Glomerular endothelial cell (primary cell): ENCODE measurements at regions not wholly inside any gene's neighbourhood (a gene's known extent, or its start where the extent isn't known, plus 50 kb on each side); places are given as distances from the start of the nearest gene placed in this dataset.
"Not testable (repeated sequence)": the region's sequence is repeated elsewhere in the genome, so short reads cannot be mapped to it uniquely, and the experiment has no call there.

Experiments used
- DNase-seq: peaks from one replicate; pipeline ENCODE4 v3.0.0-alpha.2; 2011; ENCODE audit warnings: low read depth, low spot score; ENCODE audit errors: extremely low read depth

DNA sequence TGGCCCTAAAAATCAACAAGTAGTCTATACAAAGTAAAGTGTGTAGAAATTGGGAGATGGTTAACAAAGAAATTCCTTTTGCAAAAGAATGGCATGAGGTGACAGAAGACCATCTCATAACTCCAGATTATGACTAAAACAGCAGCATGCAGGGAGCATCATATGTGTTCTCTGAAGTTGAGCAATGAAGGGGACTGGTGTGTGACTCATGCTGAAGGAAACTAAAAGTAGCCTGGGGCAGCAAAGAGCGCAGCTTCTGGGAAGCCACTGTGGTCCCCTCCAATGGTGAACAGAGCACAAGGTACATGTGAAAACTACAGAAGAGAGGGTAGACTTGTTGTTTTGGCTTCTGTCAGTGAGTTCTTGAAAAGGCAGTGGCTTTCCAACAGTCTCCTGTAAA is 133.4 kb downstream of the MACC1 start:
- DNase-seq, result no peak

DNA sequence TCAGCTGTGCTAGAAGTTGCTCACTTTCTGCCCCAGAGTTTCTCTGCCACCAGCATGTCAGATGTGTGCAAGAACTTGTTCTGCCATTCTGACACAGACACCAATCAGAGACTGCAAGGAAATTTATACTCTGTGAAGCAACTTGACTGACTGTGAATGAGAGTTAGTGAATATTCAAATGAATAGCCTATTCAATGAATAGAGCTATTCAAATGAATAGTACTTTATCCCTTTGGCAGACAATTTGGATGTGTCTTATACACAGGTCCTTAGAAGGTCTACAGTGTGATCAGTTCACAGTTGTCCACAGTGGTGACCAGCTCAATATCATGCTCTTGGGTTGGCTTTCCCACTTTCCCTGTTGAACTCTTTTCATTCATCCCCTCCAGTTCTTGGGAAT is 138.1 kb downstream of the MACC1 start:
- DNase-seq, result no peak

DNA sequence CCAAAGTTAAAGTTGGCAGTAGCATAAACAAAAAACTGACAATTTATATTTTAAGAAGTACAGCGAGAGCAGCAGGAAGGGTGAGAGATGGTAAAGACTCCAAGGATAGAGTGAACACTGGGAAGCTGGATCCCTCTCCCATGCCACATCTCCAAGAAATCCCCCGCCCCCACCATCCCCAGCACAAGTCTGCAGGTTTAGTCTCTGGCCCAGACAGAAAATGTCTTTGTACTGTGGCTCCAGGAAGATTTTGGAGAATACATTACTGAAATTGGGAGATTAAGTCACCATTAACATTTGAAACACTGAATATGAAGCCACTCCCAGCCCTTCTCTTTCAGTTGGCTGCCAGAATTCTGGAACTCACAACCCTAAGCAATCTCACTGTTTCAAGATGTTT is 140.3 kb downstream of the MACC1 start:
- DNase-seq, result no peak

DNA sequence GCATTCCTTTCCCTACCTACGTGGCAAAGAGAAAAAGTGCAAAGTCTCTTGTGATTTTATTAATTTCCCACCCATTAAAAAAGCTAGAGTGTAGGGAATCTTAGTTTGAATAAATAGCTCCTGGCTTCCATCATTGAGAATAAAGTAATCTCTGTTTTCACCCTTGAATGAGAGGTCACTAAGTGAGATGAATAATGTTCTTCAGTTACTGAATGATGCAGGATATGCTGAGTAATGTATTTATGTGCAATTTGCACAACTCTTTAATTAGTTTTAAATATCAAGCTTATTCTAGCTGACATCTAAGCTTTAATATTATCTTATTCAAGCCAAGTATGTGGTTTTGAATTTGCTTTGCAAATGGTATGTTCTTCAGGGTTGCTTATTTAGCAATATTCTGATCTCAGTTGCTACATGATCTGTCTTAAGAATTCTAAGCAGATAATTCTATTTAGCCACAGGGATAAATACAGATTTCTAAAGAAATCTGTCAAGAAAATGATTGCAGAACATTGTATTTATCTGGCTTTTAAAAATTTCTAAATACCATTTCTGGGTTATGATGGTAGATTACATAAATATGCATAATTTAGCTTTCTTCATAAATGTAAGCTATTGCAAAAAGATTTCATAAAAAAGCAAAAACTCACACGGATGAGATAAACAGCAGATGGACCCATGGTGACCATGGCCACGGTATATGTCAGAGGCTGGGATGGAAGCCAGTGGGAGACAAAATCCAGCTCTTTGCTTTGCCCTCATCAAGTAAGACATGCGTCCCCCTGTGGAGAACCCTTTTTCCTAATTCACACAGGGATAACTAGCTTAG is 141.0 kb downstream of the MACC1 start:
- no peak for DNase-seq

DNA sequence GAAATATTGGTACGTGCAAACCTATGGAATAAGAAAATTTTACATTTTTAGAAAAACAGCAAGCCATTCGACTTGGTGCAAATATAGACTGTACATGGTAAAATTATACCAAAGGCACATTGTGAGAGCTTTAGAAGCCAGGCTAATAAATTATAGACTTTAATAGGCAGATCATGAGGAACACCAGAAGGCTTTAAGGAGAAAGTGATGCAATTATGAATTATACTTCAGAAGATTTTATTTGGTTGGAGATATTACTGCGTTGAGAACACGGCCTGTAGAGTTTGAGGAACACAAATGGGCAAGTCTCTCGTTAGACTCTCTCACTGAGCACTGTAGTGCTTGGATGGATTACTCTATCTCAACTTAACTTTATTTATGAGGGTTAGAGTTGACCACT is 141.7 kb downstream of the MACC1 start:
- DNase-seq, result no peak

DNA sequence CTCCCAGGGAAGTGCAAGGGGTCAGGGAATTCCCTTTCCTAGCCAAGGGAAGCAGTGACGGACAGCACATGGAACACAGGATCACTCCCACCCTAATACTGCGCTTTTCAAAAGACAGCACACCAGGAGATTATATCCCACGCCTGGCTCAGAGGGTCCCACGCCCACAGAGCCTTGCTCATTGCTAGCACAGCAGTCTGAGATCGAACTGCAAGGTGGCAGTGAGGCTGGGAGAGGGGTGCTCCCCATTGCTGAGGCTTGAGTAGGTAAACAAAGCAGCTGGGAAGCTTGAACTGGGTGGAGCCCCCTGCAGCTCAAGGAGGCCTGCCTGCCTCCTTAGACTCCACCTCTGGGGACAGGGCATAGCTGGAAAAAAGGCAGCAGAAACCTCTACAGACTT is 149.2 kb downstream of the MACC1 start:
- DNase-seq, result not testable (repeated sequence)

DNA sequence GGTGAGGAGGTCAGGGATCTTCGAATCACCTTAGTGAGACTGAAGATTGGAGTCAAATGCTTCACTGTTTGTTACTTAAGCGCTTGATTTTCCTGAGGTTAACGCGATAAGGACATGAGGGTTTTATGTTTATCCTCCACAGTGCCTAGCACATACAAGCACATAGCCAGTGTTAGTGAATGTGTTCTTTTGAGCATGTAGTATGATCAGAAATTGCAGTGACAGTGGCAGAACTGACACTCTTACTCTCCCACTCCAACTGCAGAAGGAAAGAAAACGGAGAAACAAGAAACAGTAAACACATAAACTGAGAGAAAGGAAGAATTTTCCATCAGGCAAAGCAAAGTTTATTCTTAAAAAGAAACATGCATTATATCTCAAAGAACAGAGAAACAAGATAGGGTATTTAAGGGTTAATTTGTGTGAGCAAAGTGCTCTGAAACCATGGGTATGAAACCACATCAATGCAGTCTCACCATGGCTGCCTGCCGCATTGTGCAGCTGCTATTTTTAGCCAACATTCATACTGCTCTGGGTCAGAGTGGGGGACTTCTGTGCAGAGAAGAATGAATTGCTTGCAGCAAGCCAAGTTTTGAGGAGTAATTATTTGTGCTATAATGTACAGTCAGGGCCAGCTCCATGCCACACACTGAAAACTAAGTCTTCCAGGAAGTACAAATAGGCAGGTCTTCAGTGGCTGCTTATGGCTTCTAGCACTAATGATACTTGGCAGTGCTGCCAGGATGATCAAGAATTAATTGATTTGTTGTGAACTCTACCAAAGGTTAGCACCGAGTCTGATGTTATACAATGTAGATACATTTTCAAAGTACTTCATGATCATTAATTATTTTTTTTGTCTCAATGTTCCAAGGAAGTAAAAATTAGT is 152.0 kb downstream of the MACC1 start:
- DNase-seq, result no peak

DNA sequence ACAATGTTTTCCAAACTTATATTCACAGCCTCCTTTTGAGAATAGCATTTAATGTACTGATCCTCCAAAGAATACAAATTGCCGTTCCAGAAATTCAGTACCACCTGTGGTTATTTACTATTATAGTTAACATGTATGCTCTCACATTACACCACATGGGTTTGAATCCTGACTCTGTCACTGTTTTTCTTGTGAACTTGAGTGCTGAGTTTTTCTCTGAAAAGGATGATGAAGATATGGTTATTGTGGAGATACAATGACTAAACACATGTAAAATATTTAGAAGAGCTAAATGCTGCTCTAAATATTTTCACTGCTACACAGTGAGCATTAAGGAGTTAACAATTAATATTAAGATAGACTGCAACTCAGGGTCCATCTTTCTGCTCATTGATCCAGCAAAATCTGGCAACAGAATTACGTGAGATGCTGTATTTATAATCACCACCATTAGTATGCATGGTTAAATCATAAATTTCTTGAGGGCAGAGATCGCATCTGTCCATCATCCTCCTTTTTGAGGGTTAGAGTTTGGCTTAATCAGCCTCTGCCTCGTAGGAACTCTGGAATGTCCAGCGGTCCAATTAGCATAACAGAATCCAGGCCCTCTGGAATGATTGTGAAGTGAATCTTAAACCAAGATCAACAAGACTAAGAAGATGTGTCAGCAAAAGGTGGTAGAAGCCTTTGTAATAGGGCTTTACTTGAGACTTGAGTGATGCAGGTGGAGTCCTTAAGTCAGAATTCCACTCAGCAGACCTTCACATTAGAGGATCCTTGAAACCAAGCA is 152.8 kb downstream of the MACC1 start:
- DNase-seq, result no peak

DNA sequence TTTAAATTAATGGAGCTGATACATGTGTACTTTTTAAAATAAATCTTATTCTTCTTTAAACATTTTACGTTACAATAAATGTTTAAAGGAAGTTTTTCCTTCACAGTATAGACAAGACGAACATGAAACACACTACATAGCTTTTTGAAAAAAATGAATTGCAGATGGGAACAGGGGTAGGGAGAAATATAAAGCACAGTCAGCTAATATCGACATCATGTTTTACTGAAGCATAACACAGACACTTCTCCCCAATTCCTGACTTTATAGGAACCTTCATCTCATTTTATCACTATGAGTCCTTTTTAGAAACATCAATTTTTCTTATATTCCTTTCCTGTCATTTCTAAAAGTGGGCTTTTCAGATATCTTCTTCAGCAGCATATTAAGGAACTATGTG is 153.5 kb downstream of the MACC1 start:
- DNase-seq, result no peak

DNA sequence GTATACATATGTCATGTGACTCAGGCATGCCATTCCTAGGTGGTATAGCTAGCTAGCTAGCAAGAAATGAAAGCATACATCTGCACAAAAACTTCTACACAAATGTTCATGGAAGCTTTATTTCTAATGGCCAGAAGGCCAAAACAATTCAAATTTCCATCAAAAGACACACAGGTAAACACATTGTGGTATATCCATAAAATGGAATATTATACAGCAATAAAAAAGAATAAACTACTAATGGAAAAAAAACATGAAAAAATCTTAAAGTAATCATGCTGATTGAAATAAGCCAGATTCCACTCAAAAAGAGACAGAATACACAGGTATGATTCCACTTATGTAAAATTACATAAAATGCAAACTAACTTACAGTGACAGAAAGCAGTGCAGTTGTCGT is 154.3 kb downstream of the MACC1 start:
- no peak for DNase-seq

DNA sequence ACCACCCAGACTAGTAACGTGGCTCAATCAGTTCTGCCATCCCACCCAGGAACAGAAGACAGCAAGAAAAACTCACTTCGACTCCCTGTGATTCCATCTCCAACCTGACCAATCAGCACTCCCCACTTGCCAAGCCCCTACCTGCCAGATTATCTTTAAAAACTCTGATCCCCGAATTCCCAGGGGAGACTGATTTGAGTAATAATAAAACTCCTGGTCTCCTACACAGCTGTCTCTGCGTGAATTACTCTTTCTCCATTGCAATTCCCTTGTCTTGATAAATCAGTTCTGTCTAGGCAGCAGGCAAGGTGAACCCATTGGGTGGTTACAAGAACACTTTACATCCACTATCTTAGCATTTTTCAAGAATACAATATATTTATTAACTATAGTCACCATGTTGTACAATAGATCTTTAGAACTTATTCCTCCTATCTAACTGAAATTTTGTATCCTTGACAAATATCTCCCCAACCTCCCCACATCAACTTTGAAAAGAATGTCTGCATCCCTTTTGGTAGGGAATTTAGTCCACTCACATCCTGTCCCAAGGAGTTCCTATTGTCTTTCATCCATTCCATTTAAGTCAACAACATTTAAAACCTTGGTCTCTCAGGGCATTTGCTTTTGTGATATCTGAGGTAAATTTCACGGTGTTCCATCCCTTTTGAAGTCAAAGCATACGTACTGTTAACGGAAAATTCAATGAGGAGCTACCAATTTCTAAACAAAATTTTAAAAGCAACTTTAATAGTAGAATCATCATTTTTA is 163.7 kb downstream of the MACC1 start:
- DNase-seq, result no peak

DNA sequence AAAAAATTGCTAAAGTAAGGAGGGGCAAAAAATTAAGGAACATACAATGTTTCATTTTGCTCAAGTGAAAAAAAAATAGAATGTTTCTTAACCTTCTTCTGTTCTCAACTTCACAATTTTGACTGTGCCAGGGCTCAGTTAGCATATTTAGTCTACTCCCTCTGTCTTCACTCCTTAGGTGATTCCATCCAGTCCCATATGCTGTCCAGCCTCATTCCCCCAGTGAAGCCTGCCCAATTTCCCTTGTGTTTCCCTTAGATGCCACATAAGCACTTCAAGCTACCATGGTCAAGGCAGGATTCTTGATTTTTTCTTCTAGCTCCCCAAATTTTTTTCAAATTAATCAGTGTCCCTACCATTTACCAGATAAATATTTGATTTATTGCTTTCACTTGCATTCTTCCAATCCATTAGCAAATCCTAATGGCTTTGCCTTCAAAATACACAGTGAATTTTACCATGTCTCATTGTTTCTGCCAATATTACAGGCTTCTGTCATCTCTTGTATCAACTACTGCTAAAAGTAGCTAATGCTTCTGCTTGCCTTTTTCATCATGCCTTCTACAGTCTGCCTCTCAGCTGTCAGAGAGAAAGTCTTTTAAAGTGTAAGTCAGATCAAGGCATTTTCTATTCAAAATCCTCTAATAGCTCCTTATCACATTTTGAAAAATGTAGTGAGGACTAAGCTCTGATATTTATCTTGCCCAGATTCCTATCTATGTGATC is 166.8 kb downstream of the MACC1 start:
- no peak for DNase-seq

DNA sequence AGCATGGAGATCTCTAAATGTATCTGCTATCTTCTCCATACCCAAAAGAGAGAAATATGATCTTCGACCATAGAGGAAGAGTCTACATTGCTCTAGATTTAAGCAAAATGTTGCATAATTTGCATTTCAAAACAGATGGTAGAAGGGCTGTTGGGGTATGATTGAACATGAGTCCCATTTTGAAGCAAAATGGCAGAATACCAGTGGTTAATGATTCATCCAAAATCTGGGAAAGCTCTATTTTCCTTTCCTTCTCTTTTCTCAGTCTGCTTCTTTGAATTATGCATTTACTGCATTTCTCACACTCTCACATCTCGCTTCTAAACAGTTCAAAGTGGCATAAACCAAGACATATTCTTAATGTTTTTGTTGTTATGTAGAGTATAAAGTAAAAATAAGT is 178.5 kb downstream of the MACC1 start:
- DNase-seq, result no peak

DNA sequence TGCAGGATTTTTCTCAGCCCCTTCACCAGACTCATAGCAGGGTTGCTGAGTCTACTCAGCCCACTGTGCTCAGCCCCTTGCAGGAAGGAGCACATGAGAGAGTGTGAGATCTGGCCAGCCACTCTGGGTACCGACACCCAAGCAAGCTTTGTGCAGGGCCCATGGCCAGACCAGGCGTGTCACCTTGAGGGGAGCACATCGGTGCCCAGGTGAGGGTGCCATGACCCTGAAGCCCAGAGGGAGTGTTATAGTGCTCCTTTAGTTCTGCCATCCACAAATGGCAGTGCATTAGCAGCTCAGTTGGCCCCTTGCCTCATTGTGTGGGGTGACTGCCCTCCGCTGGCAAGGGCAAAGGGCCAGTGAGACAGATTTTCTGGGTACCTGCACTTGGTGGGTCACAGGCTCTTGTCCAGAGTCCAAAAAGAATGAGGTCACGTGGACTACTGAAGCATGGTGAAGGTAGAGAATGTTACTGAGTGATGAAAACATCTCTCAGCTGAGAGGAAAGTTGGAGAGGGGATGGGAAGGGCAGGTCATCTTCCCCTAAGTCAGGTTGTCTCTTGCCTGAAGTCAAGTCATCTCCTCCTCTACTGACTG is 181.8 kb downstream of the MACC1 start:
- DNase-seq, result no peak

DNA sequence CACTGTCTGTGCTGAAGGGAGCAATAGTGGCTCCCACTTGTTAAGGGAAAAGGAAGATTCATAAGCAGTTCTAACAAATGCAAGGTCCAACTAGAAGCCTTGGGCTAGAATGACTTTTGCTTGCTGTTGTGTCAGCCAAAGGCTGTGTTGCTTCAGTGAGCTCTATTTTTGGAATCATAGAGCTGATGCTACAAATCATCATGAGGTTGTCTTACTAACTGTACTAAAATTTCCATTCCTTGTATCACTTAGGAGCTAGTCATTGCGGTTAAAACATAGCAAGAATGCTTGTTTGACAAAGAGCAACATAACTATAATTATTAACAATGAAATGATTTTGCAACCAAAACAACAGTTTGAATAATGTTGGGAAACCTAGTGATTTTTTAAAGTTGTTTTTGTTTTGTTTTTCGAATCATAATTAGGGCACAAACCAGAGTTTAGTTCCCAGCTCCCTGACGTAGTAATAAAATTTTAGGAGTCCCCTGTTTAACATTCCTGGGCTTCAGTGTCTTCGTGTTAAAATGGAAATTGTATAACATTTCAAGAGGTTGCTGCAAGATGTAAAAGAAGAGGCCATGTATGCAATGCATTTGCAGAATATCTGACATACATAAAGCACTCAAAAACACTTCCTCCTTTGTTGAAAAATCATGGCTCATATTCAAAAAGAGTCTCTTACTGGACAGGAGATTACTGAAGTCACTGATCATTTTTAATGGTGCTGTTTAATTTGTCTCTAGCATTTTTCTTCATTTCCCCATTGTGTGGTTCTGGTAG is 183.4 kb downstream of the MACC1 start:
- DNase-seq, result no peak

DNA sequence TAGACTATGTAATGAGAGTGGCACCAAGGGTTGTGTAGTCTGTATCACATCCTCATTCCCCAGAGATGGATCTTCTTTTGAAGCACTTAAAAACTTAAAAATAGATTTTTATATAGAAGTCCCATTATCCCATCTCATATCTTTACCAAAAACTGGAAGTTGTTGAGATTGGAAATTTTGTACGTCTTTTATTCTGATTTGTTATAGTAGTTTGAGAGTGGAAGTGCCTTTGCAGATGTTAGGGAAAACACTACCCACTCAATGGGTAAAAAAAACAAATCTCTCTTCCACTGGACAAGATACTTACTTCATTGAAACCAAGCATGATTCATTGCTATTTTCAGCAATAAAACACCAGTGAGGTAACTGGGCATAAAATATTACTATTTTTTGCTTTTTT is 184.4 kb downstream of the MACC1 start:
- no peak for DNase-seq

DNA sequence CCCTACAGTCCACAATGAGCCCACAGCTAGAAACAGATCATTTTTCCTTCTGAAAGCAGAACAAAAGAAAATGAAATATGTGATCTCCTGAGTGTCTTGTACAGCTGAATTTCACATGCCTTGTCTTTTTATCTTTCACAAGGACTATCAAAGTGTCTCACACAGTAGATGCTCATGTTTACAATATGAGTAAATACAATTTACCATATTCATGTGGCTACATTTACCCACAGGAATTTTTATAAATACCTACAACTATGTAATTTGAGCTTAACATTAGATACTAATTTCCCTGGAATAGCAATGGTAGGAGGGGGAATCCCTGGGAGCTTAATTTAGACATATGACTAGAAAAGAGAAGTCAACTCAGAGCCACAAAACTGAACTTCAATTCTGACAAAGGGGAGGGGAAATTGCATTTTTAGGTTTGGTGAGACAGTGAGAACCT is 186.2 kb downstream of the MACC1 start:
- no peak for DNase-seq

DNA sequence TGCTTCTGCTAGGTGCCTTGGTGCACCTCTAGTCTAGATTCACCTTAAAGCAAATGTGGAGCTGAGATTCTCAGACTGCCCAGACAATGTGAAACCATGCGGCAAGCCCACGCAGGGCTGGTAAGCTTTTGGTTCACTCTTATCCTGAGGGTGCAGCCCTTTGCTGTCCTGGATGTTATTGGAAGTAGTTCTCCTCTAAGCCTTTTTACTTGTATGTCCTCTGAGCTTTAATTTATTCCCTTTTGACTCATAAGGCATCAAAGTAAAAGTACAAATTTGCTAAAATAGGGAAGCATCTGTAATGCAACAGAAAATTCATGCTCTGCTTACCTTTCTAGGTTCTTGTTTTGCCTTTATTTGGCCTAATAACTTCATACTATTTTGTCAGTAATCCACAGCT is 186.8 kb downstream of the MACC1 start:
- no peak for DNase-seq

DNA sequence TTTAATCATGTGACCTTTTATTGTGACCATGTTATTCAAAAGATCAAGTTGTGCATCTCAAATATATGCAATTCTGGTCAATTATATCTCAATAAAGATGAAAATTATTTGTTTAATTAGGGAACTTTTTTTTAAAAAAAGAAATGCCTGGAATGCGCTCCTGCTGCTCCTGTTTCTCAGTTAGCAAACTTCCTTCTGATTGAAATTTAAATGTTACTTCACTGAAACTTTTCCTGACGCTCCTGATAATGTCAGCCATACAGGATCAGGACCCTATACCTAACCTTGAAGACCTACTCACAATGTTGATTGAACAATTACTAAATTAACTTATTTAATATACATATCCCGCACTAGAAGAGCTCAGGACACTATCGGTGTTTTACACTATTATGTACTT is 190.4 kb downstream of the MACC1 start:
- DNase-seq, result no peak
